Peyer's patch (tissue), 4 donors: ENCODE measurements at regions not wholly inside any gene's neighbourhood (a gene's known extent, or its start where the extent isn't known, plus 50 kb on each side); places are given as distances from the start of the nearest gene placed in this dataset.

Experiments used
- DNase-seq, 3 donors: peaks; one replicate each; pipeline ENCODE4 v3.0.0-alpha.2; 2017 to 2019
- H3K27ac ChIP-seq, 4 donors: fragments of 200-600 bp; sonication (generic); one replicate each; pipeline ENCODE4 v1.5.1; 2016 to 2019
- H3K27me3 ChIP-seq, 2 donors: fragments of 200-600 bp; sonication (generic); one replicate each; pipeline ENCODE4 v1.5.1; 2019
- H3K36me3 ChIP-seq, 3 donors: fragments of 200-600 bp; sonication (generic); one replicate each; pipeline ENCODE4 v1.5.1; 2016 to 2019
- H3K4me1 ChIP-seq, 4 donors: fragments of 200-600 bp; sonication (generic); one replicate each; pipeline ENCODE4 v1.5.1; 2016 to 2019
- H3K4me3 ChIP-seq, 4 donors: fragments of 200-600 bp; sonication (generic); 1 replicate in 3 of 4; 2 replicates in 1 of 4; pipeline ENCODE4 v1.5.1; 2016 to 2019; ENCODE audit warnings: mild to moderate bottlenecking in 1 of 4
- H3K9me3 ChIP-seq, 4 donors: fragments of 200-600 bp; sonication (generic); one replicate each; pipeline ENCODE4 v1.5.1; 2016 to 2019; ENCODE audit warnings: mild to moderate bottlenecking in 1 of 4
- POLR2A ChIP-seq, 2 donors: fragments of 450-650 bp; IDR thresholded peaks; one replicate each; pipeline ENCODE4 v1.5.1; 2017; ENCODE audit warnings: antibody characterized with exemption in 2 of 2, mild to moderate bottlenecking in 2 of 2, moderate library complexity in 2 of 2
- TF ChIP-seq, protein P1 (sequence below), 6 experiments: fragments of 450-650 bp in 4 of 6; fragments of 200-600 bp in 2 of 6; sonication (generic) in 1 of 6; IDR thresholded peaks; one replicate each; pipeline ENCODE4 v1.5.1; 2017 to 2019; ENCODE audit warnings: antibody characterized with exemption in 6 of 6, mild to moderate bottlenecking in 3 of 6, moderate library complexity in 1 of 6

DNA sequence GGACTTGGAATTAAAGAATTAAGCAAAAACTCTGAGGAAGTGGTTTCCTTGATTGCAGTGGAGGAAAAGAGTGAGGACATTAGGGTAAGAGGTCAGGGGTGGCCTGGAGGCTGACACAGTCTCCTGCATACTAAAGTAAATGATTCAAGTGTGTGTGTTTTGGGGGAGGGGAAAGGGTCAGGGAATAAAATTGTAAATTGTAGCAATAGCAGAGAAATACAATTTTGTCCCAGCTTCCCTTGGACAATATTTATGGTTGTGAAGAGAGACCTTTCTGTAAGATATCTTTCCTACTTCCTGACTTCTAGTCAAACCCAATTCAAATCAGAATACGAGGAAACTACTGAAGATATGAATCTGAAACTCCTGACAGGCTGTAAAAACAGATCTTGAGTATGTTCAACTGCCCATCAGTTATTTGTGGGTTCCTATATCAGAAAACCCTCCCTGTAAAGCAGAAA, 143.4 kb upstream of the HMGN3 start:
- no peak for DNase-seq
- TF ChIP-seq, protein P1, sequence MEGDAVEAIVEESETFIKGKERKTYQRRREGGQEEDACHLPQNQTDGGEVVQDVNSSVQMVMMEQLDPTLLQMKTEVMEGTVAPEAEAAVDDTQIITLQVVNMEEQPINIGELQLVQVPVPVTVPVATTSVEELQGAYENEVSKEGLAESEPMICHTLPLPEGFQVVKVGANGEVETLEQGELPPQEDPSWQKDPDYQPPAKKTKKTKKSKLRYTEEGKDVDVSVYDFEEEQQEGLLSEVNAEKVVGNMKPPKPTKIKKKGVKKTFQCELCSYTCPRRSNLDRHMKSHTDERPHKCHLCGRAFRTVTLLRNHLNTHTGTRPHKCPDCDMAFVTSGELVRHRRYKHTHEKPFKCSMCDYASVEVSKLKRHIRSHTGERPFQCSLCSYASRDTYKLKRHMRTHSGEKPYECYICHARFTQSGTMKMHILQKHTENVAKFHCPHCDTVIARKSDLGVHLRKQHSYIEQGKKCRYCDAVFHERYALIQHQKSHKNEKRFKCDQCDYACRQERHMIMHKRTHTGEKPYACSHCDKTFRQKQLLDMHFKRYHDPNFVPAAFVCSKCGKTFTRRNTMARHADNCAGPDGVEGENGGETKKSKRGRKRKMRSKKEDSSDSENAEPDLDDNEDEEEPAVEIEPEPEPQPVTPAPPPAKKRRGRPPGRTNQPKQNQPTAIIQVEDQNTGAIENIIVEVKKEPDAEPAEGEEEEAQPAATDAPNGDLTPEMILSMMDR (IDR thresholded peaks at IDR 0.05), result no peak
- TF ChIP-seq POLR2A (IDR thresholded peaks at IDR 0.05), result no peak
- Histone ChIP-seq H3K27me3 (no peaks in the 10 kb centered on the region), H3K36me3 (no peaks in the 10 kb centered on the region), H3K4me3 (no peak overlapping the region), H3K27ac (no peak overlapping the region), H3K4me1 (no peaks in the 10 kb centered on the region), H3K9me3 (no peaks in the 10 kb centered on the region)

DNA sequence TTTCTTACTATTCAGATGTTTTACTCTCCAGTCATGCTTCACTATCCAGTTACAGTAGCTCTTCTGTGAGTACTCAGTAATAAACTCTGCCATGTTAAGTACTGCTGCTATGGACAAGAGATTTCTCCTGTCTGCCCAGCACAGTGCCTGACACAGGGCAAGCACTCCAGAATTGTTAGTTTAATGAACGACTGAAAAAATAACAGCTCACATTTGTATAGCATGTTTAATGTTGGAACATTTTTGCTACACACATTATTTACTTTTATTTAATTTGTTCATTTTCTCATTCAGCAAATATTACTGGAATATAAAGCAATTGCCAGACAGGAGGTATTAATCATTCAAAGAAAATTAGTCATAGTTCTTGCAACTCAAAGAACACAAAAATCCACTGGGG, 142.6 kb upstream of the HMGN3 start:
- Histone ChIP-seq H3K4me3 (no peak overlapping the region), H3K9me3 (no peaks in the 10 kb centered on the region), H3K27me3 (no peaks in the 10 kb centered on the region), H3K36me3 (no peaks in the 10 kb centered on the region), H3K4me1 (no peaks in the 10 kb centered on the region), H3K27ac (no peak overlapping the region)
- TF ChIP-seq, protein P1 (IDR thresholded peaks at IDR 0.05), result no peak
- TF ChIP-seq POLR2A (IDR thresholded peaks at IDR 0.05), result no peak
- DNase-seq, result no peak

DNA sequence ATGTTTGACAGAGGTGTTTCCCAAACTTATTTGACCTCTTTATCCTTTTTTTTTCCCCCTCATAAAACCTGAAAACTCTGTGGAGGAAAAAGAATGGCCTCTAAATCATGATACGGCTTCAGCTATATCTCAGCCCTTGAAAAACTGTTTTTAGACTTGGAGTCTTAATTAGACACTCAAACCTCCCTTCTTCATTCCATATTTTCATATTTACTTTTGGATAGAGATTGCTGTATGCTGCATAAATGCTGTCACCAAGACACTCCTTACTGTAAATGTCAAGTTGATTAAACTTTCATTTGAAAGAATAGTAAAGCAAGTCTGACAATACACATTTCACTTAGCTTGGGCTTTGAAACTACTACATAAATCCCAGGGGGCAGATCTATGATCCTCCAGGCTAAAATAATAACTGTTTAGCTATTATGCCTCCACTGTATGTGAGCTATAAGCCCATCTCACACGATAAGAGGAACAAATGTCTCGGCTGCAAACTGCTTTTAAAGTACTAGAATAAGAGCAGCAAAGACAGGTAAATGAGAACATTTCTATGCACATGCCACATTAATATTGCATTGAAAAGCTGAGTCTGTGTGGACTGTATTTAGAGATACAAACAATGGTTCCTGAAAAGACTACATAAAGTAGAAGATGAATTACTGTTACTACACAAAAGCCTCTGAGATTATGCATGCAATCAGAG, 141.3 kb upstream of the HMGN3 start:
- H3K36me3 ChIP-seq, result no peaks in the 10 kb centered on the region
- no peaks in the 10 kb centered on the region for H3K9me3 ChIP-seq
- H3K4me1 ChIP-seq, result no peaks in the 10 kb centered on the region
- no peak for DNase-seq
- no peaks in the 10 kb centered on the region for H3K27me3 ChIP-seq
- H3K27ac ChIP-seq, result no peak overlapping the region
- TF ChIP-seq, protein P1 (IDR thresholded peaks at IDR 0.05), result no peak
- no peak for TF ChIP-seq POLR2A (IDR thresholded peaks at IDR 0.05)
- H3K4me3 ChIP-seq, result no peak overlapping the region

DNA sequence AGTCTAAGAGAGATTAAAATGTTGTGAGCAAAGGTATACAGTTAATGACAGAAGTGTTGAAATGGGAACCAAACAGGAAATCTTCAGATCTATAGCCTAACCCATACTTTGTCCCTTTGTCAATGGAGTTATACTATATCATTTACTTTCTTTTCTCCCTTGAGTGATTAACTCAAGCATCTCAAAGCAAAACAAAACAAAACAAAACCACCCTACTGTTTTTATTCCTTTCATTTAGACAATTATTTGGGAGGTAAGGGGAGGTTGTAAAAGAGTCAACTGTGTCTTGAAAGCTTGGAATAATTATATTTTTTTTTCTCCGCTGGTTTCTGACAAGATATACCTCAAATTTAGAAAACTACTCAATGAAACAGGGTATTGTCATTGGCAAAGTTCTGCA, 139.8 kb upstream of the HMGN3 start:
- Histone ChIP-seq H3K4me3 (no peak overlapping the region), H3K27me3 (no peaks in the 10 kb centered on the region), H3K36me3 (no peaks in the 10 kb centered on the region), H3K9me3 (no peaks in the 10 kb centered on the region), H3K27ac (no peak overlapping the region), H3K4me1 (no peaks in the 10 kb centered on the region)
- TF ChIP-seq POLR2A (IDR thresholded peaks at IDR 0.05), result no peak
- TF ChIP-seq, protein P1 (IDR thresholded peaks at IDR 0.05), result no peak
- DNase-seq, result no peak

DNA sequence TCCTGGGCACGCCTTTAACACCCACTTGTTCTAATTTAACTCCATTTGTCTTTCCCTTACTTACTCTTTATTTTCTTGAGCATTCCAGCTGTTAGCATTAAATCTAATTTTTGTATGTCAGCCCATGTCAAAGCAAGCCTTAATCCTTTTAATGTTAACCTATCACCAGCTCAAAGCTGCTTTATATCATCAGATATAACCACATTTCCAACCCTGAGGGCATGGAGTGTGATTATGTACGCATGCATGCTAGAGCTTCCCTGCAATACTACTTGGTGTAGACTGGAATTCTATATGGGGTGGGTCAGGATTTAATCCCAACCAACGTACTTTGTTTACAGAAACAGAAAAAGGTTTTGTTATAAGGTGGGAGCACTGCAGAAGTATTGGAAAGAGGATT, 139.4 kb upstream of the HMGN3 start:
- no peak for DNase-seq

More for the DNA sequence above, 139.4 kb upstream of the HMGN3 start:
- Histone ChIP-seq H3K9me3 (no peaks in the 10 kb centered on the region), H3K36me3 (no peaks in the 10 kb centered on the region), H3K27ac (no peak overlapping the region), H3K27me3 (no peaks in the 10 kb centered on the region), H3K4me1 (no peaks in the 10 kb centered on the region), H3K4me3 (no peak overlapping the region)
- TF ChIP-seq POLR2A (IDR thresholded peaks at IDR 0.05), result no peak
- TF ChIP-seq, protein P1 (IDR thresholded peaks at IDR 0.05), result no peak
